Mesodermal cell (in vitro differentiated cells): ENCODE measurements at regions not wholly inside any gene's neighbourhood (a gene's known extent, or its start where the extent isn't known, plus 50 kb on each side); places are given as distances from the start of the nearest gene placed in this dataset.
"Not testable (repeated sequence)": the region's sequence is repeated elsewhere in the genome, so short reads cannot be mapped to it uniquely, and the experiment has no call there.

Experiments used
- H3K27ac ChIP-seq: 2 replicates; pipeline ENCODE4 v1.7.0; 2013; ENCODE audit warnings: mild to moderate bottlenecking, low read depth, low read length, moderate library complexity; ENCODE audit not compliant: severe bottlenecking
- H3K36me3 ChIP-seq: 2 replicates; pipeline ENCODE4 v1.7.1; 2013; ENCODE audit warnings: mild to moderate bottlenecking, low read length, moderate library complexity; ENCODE audit not compliant: control insufficient read depth, insufficient read depth
- H3K4me1 ChIP-seq: one replicate; pipeline ENCODE4 v1.7.1; 2013; ENCODE audit warnings: mild to moderate bottlenecking, low read length; ENCODE audit not compliant: insufficient read depth, control insufficient read depth, poor library complexity, severe bottlenecking
- H3K4me3 ChIP-seq: 2 replicates; pipeline ENCODE4 v1.7.0; 2013; ENCODE audit warnings: low read length, control low read depth, mild to moderate bottlenecking; ENCODE audit not compliant: insufficient read depth, poor library complexity, severe bottlenecking; ENCODE audit errors: extremely low read depth
- H3K9me3 ChIP-seq: 2 replicates; pipeline ENCODE4 v1.7.1; 2013; ENCODE audit warnings: mild to moderate bottlenecking, low read length, moderate library complexity; ENCODE audit not compliant: control insufficient read depth
- WGBS, 2 experiments: methylation state at CpG; one replicate each; pipeline ENCODE4 v1.1.5; 2013; ENCODE audit warnings: missing lambda C conversion rate in 2 of 2; ENCODE audit not compliant: insufficient coverage in 2 of 2; 5-methylcytosine and 5-hydroxymethylcytosine counted together

GRCh38 chr12:4157122-4157521 is 116.4 kb upstream of the CCND2 start:
- Histone ChIP-seq H3K9me3 (no peaks in the 10 kb centered on the region), H3K4me1 (peaks cover 11% of the 10 kb centered on the region), H3K36me3 (no peaks in the 10 kb centered on the region), H3K27ac (no peak overlapping the region), H3K4me3 (no peak overlapping the region)
- WGBS, 2 experiments = 52 to 77% methylated on average over 1 to 3 of the region's 3 CpGs

- Histone ChIP-seq H3K4me3 (no peak overlapping the region), H3K9me3 (no peaks in the 10 kb centered on the region), H3K27ac (no peak overlapping the region), H3K4me1 (peaks cover 11% of the 10 kb centered on the region), H3K36me3 (no peaks in the 10 kb centered on the region)
- 69% methylated on average over 2 of the region's 2 CpGs; no CpG with 5 or more reads in 1 of the 2 experiments for WGBS, 2 experiments
These were observed 117.2 kb upstream of the CCND2 start for GRCh38 chr12:4156317-4156716.

- no peaks in the 10 kb centered on the region for H3K36me3 ChIP-seq
- no peak overlapping the region for H3K27ac ChIP-seq
- 90 to 94% methylated on average over 4 to 5 of the region's 7 CpGs for whole genome bisulfite sequencing, 2 experiments
- H3K4me3 ChIP-seq = no peak overlapping the region
- H3K9me3 ChIP-seq = no peaks in the 10 kb centered on the region
- peaks cover 11% of the 10 kb centered on the region for H3K4me1 ChIP-seq
These were observed 118.8 kb upstream of the CCND2 start for GRCh38 chr12:4154672-4155225.

- Histone ChIP-seq H3K4me3 (no peak overlapping the region), H3K4me1 (peaks cover 11% of the 10 kb centered on the region), H3K27ac (no peak overlapping the region), H3K9me3 (no peaks in the 10 kb centered on the region), H3K36me3 (no peaks in the 10 kb centered on the region)
- 80 to 90% methylated on average over 2 to 3 of the region's 3 CpGs for WGBS, 2 experiments
These were observed 120.1 kb upstream of the CCND2 start for GRCh38 chr12:4153343-4153892.

GRCh38 chr12:4152145-4152795 is 121.3 kb upstream of the CCND2 start:
- Histone ChIP-seq H3K27ac (no peak overlapping the region), H3K9me3 (no peaks in the 10 kb centered on the region), H3K4me3 (no peak overlapping the region), H3K4me1 (peaks cover 8% of the 10 kb centered on the region), H3K36me3 (no peaks in the 10 kb centered on the region)
- WGBS, 2 experiments = 96% methylated on average over 4 to 5 of the region's 7 CpGs

GRCh38 chr12:4151362-4152121 is 122.0 kb upstream of the CCND2 start:
- Histone ChIP-seq H3K36me3 (no peaks in the 10 kb centered on the region), H3K27ac (no peak overlapping the region), H3K4me3 (no peak overlapping the region), H3K9me3 (no peaks in the 10 kb centered on the region), H3K4me1 (peaks cover 2% of the 10 kb centered on the region)
- WGBS, 2 experiments = 100% methylated on average over 1 to 3 of the region's 4 CpGs

GRCh38 chr12:4150355-4150754 is 123.2 kb upstream of the CCND2 start:
- H3K36me3 ChIP-seq, H3K9me3 ChIP-seq, H3K27ac ChIP-seq, H3K4me1 ChIP-seq, H3K4me3 ChIP-seq: not testable (repeated sequence)
- WGBS, 2 experiments = 93 to 94% methylated on average over 11 of the region's 11 CpGs

GRCh38 chr12:4148418-4149056 is 125.0 kb upstream of the CCND2 start:
- Histone ChIP-seq H3K4me3 (no peak overlapping the region), H3K9me3 (no peaks in the 10 kb centered on the region), H3K27ac (no peak overlapping the region), H3K36me3 (no peaks in the 10 kb centered on the region), H3K4me1 (no peaks in the 10 kb centered on the region)
- WGBS, 2 experiments = 84 to 100% methylated on average over 3 of the region's 5 CpGs

GRCh38 chr12:4147031-4147481 is 126.5 kb upstream of the CCND2 start:
- Histone ChIP-seq H3K4me3 (no peak overlapping the region), H3K4me1 (no peaks in the 10 kb centered on the region)
- 63 to 71% methylated on average over 6 to 7 of the region's 7 CpGs for WGBS, 2 experiments

GRCh38 chr12:4145990-4146859 is 127.3 kb upstream of the CCND2 start:
- Histone ChIP-seq H3K9me3 (no peaks in the 10 kb centered on the region), H3K4me1 (no peaks in the 10 kb centered on the region), H3K4me3 (no peak overlapping the region), H3K36me3 (no peaks in the 10 kb centered on the region), H3K27ac (no peak overlapping the region)
- 89 to 92% methylated on average over 12 to 14 of the region's 15 CpGs for WGBS, 2 experiments

More at GRCh38 chr12:4147031-4147481, 126.5 kb upstream of the CCND2 start:
- H3K36me3 ChIP-seq = no peaks in the 10 kb centered on the region
- H3K9me3 ChIP-seq = no peaks in the 10 kb centered on the region
- H3K27ac ChIP-seq = no peak overlapping the region
